HepG2 (cell line): ENCODE measurements at regions not wholly inside any gene's neighbourhood (a gene's known extent, or its start where the extent isn't known, plus 50 kb on each side); places are given as distances from the start of the nearest gene placed in this dataset.

Source experiments
- MED8 ChIP-seq: sonication (generic); formaldehyde crosslinking; IDR thresholded peaks from 2 replicates; pipeline ENCODE4 v1.8.1; 2023; ENCODE audit warnings: mild to moderate bottlenecking, missing genetic modification reagents; ENCODE audit not compliant: insufficient replicate concordance
- RCOR2 ChIP-seq: IDR thresholded peaks from 2 replicates; pipeline ENCODE4 v1.6.1; 2016; ENCODE audit warnings: missing biosample characterization, missing genetic modification reagents
- ZFX ChIP-seq: sonication (generic); formaldehyde crosslinking; IDR thresholded peaks from 2 replicates; pipeline ENCODE4 v1.4.0; 2020; ENCODE audit warnings: mild to moderate bottlenecking, low read depth, missing genetic modification reagents, moderate library complexity
- ZNF501 ChIP-seq: sonication (generic); formaldehyde crosslinking; IDR thresholded peaks from 2 replicates; pipeline ENCODE4 v1.5.1; 2020; ENCODE audit warnings: mild to moderate bottlenecking, moderate library complexity, missing genetic modification reagents
- ZSCAN12 ChIP-seq: sonication (generic); formaldehyde crosslinking; IDR thresholded peaks from 2 replicates; pipeline ENCODE4 v1.9.0; 2021; ENCODE audit warnings: mild to moderate bottlenecking, missing genetic modification reagents
- TF ChIP-seq, protein P1 (sequence below): sonication (generic); formaldehyde crosslinking; IDR thresholded peaks from 2 replicates; pipeline ENCODE4 v1.8.0; 2023; ENCODE audit warnings: mild to moderate bottlenecking, missing genetic modification reagents
- TF ChIP-seq, protein P2 (sequence below): sonication (generic); formaldehyde crosslinking; IDR thresholded peaks from 2 replicates; pipeline ENCODE4 v1.5.1; 2020; ENCODE audit warnings: mild to moderate bottlenecking, moderate library complexity, missing genetic modification reagents
- TF ChIP-seq, protein P3 (sequence below): IDR thresholded peaks from 2 replicates; pipeline ENCODE4 v1.6.1; 2016; ENCODE audit warnings: missing compliant biosample characterization, missing genetic modification reagents, borderline replicate concordance
- TF ChIP-seq, protein P4 (sequence below): IDR thresholded peaks from 2 replicates; pipeline ENCODE4 v1.6.1; 2016
- TF ChIP-seq, protein P5 (sequence below): sonication (generic); formaldehyde crosslinking; IDR thresholded peaks from 2 replicates; pipeline ENCODE4 v1.8.1; 2022; ENCODE audit warnings: mild to moderate bottlenecking, missing genetic modification reagents
- TF ChIP-seq, protein P6 (sequence below): sonication (generic); formaldehyde crosslinking; IDR thresholded peaks from 2 replicates; pipeline ENCODE4 v1.5.1; 2020; ENCODE audit warnings: missing genetic modification reagents, mild to moderate bottlenecking, borderline replicate concordance

DNA sequence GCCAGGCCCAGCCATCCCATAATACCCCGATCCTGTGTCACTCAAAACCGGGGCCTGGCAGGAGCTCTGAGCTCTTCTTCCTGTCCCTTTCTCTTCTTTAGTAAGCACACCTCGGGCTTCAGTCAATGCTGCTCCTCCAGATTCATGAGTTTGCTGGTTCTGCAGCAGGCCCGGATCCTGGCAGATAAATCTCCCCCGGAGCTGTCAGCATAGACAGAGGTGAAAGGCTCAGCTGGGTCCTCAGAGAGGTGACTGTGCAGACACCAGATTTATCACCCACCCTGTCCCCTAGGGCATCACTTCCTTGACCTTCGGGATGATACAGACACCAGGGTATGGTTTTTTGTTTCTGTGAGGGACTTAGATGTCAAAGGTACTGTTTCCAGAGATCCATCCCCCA, 242.5 kb upstream of the N4BP1 start (continued):
- TF ChIP-seq, protein P1, sequence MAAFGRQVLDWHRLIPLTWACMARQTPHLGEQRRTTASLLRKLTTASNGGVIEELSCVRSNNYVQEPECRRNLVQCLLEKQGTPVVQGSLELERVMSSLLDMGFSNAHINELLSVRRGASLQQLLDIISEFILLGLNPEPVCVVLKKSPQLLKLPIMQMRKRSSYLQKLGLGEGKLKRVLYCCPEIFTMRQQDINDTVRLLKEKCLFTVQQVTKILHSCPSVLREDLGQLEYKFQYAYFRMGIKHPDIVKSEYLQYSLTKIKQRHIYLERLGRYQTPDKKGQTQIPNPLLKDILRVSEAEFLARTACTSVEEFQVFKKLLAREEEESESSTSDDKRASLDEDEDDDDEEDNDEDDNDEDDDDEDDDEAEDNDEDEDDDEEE: no peak
- TF ChIP-seq MED8 (CRISPR knock-in tag): no peak
- TF ChIP-seq, protein P2, sequence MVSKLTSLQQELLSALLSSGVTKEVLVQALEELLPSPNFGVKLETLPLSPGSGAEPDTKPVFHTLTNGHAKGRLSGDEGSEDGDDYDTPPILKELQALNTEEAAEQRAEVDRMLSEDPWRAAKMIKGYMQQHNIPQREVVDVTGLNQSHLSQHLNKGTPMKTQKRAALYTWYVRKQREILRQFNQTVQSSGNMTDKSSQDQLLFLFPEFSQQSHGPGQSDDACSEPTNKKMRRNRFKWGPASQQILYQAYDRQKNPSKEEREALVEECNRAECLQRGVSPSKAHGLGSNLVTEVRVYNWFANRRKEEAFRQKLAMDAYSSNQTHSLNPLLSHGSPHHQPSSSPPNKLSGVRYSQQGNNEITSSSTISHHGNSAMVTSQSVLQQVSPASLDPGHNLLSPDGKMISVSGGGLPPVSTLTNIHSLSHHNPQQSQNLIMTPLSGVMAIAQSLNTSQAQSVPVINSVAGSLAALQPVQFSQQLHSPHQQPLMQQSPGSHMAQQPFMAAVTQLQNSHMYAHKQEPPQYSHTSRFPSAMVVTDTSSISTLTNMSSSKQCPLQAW (CRISPR knock-in tag): no peak
- TF ChIP-seq, protein P3, sequence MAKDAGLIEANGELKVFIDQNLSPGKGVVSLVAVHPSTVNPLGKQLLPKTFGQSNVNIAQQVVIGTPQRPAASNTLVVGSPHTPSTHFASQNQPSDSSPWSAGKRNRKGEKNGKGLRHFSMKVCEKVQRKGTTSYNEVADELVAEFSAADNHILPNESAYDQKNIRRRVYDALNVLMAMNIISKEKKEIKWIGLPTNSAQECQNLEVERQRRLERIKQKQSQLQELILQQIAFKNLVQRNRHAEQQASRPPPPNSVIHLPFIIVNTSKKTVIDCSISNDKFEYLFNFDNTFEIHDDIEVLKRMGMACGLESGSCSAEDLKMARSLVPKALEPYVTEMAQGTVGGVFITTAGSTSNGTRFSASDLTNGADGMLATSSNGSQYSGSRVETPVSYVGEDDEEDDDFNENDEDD: no peak
- TF ChIP-seq, protein P4, sequence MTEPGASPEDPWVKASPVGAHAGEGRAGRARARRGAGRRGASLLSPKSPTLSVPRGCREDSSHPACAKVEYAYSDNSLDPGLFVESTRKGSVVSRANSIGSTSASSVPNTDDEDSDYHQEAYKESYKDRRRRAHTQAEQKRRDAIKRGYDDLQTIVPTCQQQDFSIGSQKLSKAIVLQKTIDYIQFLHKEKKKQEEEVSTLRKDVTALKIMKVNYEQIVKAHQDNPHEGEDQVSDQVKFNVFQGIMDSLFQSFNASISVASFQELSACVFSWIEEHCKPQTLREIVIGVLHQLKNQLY (CRISPR knock-in tag): no peak
- TF ChIP-seq, protein P5, sequence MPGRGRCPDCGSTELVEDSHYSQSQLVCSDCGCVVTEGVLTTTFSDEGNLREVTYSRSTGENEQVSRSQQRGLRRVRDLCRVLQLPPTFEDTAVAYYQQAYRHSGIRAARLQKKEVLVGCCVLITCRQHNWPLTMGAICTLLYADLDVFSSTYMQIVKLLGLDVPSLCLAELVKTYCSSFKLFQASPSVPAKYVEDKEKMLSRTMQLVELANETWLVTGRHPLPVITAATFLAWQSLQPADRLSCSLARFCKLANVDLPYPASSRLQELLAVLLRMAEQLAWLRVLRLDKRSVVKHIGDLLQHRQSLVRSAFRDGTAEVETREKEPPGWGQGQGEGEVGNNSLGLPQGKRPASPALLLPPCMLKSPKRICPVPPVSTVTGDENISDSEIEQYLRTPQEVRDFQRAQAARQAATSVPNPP (CRISPR knock-in tag): no peak
- TF ChIP-seq, protein P6, sequence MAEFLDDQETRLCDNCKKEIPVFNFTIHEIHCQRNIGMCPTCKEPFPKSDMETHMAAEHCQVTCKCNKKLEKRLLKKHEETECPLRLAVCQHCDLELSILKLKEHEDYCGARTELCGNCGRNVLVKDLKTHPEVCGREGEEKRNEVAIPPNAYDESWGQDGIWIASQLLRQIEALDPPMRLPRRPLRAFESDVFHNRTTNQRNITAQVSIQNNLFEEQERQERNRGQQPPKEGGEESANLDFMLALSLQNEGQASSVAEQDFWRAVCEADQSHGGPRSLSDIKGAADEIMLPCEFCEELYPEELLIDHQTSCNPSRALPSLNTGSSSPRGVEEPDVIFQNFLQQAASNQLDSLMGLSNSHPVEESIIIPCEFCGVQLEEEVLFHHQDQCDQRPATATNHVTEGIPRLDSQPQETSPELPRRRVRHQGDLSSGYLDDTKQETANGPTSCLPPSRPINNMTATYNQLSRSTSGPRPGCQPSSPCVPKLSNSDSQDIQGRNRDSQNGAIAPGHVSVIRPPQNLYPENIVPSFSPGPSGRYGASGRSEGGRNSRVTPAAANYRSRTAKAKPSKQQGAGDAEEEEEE (CRISPR knock-in tag): no peak
- TF ChIP-seq ZFX (CRISPR knock-in tag): no peak
- TF ChIP-seq ZNF501 (CRISPR knock-in tag): no peak
- no peak for TF ChIP-seq ZSCAN12
- no peak for TF ChIP-seq RCOR2
